NB4 (cell line): ENCODE measurements at regions not wholly inside any gene's neighbourhood (a gene's known extent, or its start where the extent isn't known, plus 50 kb on each side); places are given as distances from the start of the nearest gene placed in this dataset.
A peak's percentile ranks its signal among the peaks of the same experiment; 100 is the strongest.
"Not testable (repeated sequence)": the region's sequence is repeated elsewhere in the genome, so short reads cannot be mapped to it uniquely, and the experiment has no call there.

Experiments used
- DNase-seq: peaks from one replicate; pipeline ENCODE4 v3.0.0; 2010; ENCODE audit warnings: low read depth
- H3K4me3 ChIP-seq: one replicate; pipeline ENCODE4 v1.5.1; 2011; ENCODE audit warnings: mild to moderate bottlenecking, low read depth, low read length, moderate library complexity
- MYC ChIP-seq: IDR thresholded peaks from 2 replicates; pipeline ENCODE4 v1.6.1; 2011; ENCODE audit warnings: low read depth, low read length
- POLR2A ChIP-seq: IDR thresholded peaks from 2 replicates; pipeline ENCODE4 v1.6.1; 2011; ENCODE audit warnings: mild to moderate bottlenecking; ENCODE audit not compliant: insufficient read length; ENCODE audit errors: extremely low read depth
- TF ChIP-seq, protein P1 (sequence below): IDR thresholded peaks from 2 replicates; pipeline ENCODE4 v1.6.1; 2011; ENCODE audit warnings: low read depth, low read length
- TF ChIP-seq, protein P2 (sequence below): IDR thresholded peaks from one replicate; pipeline ENCODE4 v1.5.1; 2012; ENCODE audit warnings: low read depth, low read length

DNA sequence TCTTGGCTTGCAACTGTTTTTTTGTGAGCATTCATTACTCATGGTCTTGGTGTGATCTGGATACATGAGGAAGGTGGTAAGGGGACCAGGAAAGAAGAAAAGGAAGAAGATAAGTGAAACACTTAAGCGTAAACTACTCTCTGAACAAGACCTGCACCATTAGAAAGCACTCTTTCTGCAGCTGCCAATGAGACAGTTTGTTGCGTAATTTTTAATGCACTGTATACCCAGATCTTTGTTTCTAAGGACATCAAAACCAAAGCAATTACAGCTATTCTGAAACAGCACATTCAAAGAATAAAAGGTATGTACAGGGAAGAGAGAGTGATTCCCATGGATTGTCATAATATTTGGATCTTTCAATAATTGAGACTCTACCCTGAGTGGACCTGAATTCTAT, 147.4 kb downstream of the BLID start:
- TF ChIP-seq MYC (no peak), POLR2A (no peak)
- TF ChIP-seq, protein P1, sequence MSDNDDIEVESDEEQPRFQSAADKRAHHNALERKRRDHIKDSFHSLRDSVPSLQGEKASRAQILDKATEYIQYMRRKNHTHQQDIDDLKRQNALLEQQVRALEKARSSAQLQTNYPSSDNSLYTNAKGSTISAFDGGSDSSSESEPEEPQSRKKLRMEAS = no peak
- TF ChIP-seq, protein P2, sequence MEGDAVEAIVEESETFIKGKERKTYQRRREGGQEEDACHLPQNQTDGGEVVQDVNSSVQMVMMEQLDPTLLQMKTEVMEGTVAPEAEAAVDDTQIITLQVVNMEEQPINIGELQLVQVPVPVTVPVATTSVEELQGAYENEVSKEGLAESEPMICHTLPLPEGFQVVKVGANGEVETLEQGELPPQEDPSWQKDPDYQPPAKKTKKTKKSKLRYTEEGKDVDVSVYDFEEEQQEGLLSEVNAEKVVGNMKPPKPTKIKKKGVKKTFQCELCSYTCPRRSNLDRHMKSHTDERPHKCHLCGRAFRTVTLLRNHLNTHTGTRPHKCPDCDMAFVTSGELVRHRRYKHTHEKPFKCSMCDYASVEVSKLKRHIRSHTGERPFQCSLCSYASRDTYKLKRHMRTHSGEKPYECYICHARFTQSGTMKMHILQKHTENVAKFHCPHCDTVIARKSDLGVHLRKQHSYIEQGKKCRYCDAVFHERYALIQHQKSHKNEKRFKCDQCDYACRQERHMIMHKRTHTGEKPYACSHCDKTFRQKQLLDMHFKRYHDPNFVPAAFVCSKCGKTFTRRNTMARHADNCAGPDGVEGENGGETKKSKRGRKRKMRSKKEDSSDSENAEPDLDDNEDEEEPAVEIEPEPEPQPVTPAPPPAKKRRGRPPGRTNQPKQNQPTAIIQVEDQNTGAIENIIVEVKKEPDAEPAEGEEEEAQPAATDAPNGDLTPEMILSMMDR = no peak
- H3K4me3 ChIP-seq = no peak overlapping the region
- DNase-seq = no peak

DNA sequence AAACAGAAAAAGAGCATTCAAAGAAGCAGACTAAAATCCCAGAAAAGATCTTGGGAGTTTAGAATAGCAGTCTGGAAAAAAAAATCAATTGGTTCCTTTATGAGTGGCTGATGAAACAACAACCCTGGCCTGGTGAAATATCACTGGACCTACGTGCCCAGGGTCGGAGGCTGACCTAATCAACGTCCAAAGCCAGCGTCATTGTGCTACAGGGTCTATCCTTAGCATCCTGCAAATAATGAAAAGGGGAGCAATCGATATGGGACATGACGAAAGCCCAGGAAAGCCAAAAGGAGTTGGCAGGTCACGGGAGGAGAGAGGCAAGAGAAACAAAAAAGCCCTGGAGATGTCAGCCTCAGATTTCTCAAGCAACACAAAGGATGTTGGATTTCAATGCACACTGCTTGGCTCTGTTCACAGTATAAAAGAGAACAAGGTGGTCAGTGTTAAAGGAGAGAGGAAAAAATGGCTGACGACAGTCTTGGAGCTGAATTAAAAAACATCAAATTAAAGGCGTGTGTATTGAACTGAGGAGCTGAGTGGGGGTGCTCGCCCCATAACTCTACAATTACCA, 148.8 kb downstream of the BLID start:
- no peak overlapping the region for H3K4me3 ChIP-seq
- no peak for TF ChIP-seq MYC
- TF ChIP-seq, protein P2 = no peak
- no peak for DNase-seq

DNA sequence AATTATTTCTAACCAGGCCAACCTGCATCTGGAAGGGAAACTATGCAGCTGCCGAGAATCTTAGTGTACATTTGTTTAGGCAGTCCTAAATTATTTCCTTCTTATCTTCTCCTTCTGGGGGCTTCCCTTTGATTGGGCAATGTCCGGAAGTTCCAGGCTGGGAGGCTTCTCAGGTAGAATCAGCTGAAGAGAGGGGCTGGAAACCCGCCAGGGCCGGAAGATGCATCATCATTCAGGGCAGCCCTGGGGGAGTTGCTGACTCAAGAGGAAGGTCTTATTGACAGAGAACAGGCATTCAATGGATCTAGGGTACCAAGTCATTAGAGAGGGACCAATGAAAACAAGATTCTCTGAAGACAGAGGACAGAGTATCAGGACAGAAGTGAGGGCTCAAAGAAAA, 150.7 kb downstream of the BLID start:
- no peak overlapping the region for H3K4me3 ChIP-seq
- DNase-seq = peak; percentile 15
- no peak for TF ChIP-seq POLR2A
- TF ChIP-seq MYC = no peak
- TF ChIP-seq, protein P2 = no peak
- TF ChIP-seq, protein P1 = no peak

DNA sequence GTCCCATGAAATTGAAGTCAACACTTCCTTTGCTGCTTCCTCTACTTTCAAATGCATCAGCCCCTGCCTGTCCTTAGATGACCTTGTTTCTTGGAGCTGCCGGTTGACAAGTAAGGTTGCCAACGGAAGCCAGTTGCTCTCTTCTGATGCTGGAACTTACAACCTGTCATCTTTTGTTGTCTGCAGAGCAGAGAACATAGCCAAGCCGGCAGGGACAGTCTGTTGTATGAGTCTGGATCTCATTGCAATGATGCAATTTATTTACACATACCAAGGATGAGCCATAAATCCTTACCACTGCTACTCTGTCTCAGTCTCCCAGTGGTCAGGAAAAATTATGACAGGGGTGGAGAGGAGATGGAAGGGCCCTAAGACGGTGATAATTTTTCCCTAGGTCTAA, 151.4 kb downstream of the BLID start:
- no peak overlapping the region for H3K4me3 ChIP-seq
- TF ChIP-seq, protein P2 = no peak
- TF ChIP-seq POLR2A (no peak), MYC (no peak)
- TF ChIP-seq, protein P1 = no peak
- no peak for DNase-seq

DNA sequence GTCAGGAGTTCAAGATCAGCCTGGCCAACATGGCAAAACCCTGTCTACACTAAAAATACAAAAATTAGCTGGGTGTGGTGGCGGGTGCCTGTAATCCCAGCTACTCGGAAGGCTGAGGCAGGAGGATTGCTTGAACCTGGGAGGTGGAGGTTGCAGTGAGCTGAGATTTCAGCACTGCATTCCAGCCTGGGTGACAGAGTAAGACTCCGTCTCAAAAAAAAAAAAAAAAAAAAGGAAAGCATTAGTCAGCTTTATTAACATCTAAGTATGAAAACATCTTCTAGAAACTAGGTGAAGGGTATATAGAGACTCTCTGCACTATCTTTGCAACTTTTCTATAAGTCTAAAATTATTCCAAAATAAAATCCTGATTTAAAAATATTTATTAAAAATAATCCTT, 152.2 kb downstream of the BLID start:
- not testable (repeated sequence) for DNase-seq, H3K4me3 ChIP-seq

DNA sequence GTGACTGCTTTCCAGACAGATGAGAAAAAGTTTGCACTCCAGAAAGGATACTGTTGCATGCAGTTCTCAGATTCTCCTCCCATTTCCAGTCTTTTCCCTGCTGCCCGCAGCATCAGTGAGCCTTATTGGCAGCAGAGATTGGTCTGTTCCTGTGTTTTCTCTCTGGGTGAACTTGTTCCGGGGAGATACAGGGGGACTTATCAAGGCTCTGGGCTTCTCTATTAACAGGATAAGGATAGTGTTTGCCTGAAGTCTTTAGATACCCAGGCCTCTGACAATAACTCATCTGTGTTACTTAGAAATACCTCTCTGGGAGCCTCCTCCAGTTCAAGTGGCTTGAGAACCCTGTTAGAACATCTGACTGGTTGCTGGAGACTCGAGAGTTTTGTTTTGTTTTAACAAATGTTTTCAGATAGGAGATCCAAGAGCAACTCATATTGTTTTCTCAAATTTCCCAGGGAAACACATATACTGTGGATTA, 154.7 kb downstream of the BLID start:
- TF ChIP-seq POLR2A (no peak), MYC (no peak)
- TF ChIP-seq, protein P1 = no peak
- TF ChIP-seq, protein P2 = no peak
- no peak for DNase-seq
- no peak overlapping the region for H3K4me3 ChIP-seq
